AG10803 (cell line): ENCODE measurements at regions not wholly inside any gene's neighbourhood (a gene's known extent, or its start where the extent isn't known, plus 50 kb on each side); places are given as distances from the start of the nearest gene placed in this dataset.

Source experiments
- DNase-seq: peaks from one replicate; pipeline ENCODE4 v3.0.0; 2010; ENCODE audit warnings: low read depth
- H3K4me3 ChIP-seq: 2 replicates; pipeline ENCODE4 v1.5.1; 2011; ENCODE audit warnings: mild to moderate bottlenecking, low read length, control low read depth
- CTCF ChIP-seq: conservative IDR thresholded peaks from 2 replicates; pipeline ENCODE4 v1.5.1; 2011; ENCODE audit warnings: mild to moderate bottlenecking, low read length, control low read depth, inconsistent platforms

- H3K4me3 ChIP-seq, result no peak overlapping the region
- TF ChIP-seq CTCF, result no peak
- DNase-seq, result no peak
Observed at GRCh38 chr3:180199417-180199995, 162.8 kb upstream of the PEX5L start.

GRCh38 chr3:180215866-180216265, 179.1 kb upstream of the PEX5L start:
- no peak for DNase-seq
- TF ChIP-seq CTCF, result no peak
- no peak overlapping the region for H3K4me3 ChIP-seq

GRCh38 chr3:180223268-180223667, 186.5 kb upstream of the PEX5L start:
- TF ChIP-seq CTCF, result no peak
- DNase-seq, result no peak

GRCh38 chr3:180229113-180229512, 192.4 kb upstream of the PEX5L start:
- no peak overlapping the region for H3K4me3 ChIP-seq
- DNase-seq, result no peak
- TF ChIP-seq CTCF, result no peak

More at GRCh38 chr3:180223268-180223667, 186.5 kb upstream of the PEX5L start:
- H3K4me3 ChIP-seq, result no peak overlapping the region

DNA sequence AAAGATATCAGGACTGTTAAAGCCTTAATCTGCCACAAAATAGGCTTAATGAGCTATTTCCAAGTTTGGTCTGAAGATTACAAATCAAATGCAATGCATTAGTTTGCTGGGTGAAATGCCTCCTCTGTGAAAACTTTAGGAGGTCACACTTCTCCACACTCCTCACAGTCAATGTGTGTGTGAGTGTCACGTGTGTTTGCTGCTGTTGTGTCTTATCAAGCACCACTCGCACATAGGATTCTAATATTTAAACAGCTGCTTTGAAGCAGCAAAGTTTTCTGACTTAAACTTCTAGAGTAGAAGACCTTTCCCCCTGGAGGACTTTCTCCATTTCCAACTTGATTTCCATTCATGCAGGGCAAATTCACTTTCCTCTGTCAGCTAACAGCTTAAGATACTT, 203.2 kb upstream of the PEX5L start:
- no peak for DNase-seq
- no peak for TF ChIP-seq CTCF
- H3K4me3 ChIP-seq, result no peak overlapping the region

- TF ChIP-seq CTCF, result no peak
- H3K4me3 ChIP-seq, result no peak overlapping the region
- DNase-seq, result no peak
Observed at GRCh38 chr3:180246688-180247195, 210.0 kb upstream of the PEX5L start.

DNA sequence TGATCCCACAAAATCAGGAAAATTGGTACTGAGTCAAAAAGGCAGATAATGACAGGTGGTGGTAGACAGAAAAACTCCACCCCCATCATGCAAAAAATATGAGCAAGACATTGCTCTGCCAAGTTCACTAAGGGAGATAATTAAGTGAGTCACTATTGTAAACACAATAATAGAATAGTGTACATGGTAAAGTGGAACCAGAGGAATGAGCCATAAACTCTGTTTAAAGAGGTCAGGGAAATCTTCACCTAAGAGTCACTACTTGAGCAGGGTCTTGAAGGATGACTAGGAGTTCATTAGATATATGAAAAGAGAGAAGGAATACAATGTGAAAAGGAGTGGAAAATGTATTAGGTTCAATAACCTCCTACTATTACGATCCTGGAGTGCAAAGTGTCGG, 213.4 kb upstream of the PEX5L start:
- no peak for TF ChIP-seq CTCF
- no peak overlapping the region for H3K4me3 ChIP-seq
- peak; percentile 22 for DNase-seq
